Ovary (tissue), 7 donors: ENCODE measurements at regions not wholly inside any gene's neighbourhood (a gene's known extent, or its start where the extent isn't known, plus 50 kb on each side); places are given as distances from the start of the nearest gene placed in this dataset.
"Not testable (repeated sequence)": the region's sequence is repeated elsewhere in the genome, so short reads cannot be mapped to it uniquely, and the experiment has no call there.

Experiments
- DNase-seq, 5 donors: peaks; one replicate each; pipeline ENCODE4 v3.0.0-alpha.2; 2019 to 2020
- H3K27ac ChIP-seq, 2 donors: fragments of 200-600 bp; one replicate each; pipeline versions ENCODE4 v1.5.1 to v1.8.0; 2019 to 2022
- H3K27me3 ChIP-seq: fragments of 200-600 bp; one replicate; pipeline ENCODE4 v1.8.0; 2022
- H3K36me3 ChIP-seq: fragments of 200-600 bp; sonication (generic); one replicate; pipeline ENCODE4 v1.5.1; 2019
- H3K4me1 ChIP-seq: one replicate; pipeline ENCODE4 v1.8.1; 2013; ENCODE audit warnings: mild to moderate bottlenecking, moderate library complexity; ENCODE audit not compliant: insufficient read depth
- H3K4me3 ChIP-seq: fragments of 200-600 bp; sonication (generic); one replicate; pipeline ENCODE4 v1.5.1; 2017
- H3K9me3 ChIP-seq, 2 donors: fragments of 200-600 bp in 1 of 2; sonication (generic) in 1 of 2; one replicate each; pipeline versions ENCODE4 v1.5.1 to v1.8.1; 2013 to 2019; ENCODE audit warnings: mild to moderate bottlenecking in 1 of 2, moderate library complexity in 1 of 2
- CTCF ChIP-seq, 3 donors: fragments of 450-650 bp in 2 of 3; fragments of 200-600 bp in 1 of 3; IDR thresholded peaks; one replicate each; pipeline versions ENCODE4 v1.5.1 to v1.8.0; 2016 to 2022; ENCODE audit warnings: antibody characterized with exemption in 3 of 3, mild to moderate bottlenecking in 1 of 3
- EP300 ChIP-seq: sonication (generic); formaldehyde crosslinking; IDR thresholded peaks from one replicate; pipeline ENCODE4 v1.6.1; 2017; ENCODE audit warnings: antibody characterized with exemption
- POLR2A ChIP-seq: fragments of 450-650 bp; IDR thresholded peaks from one replicate; pipeline ENCODE4 v1.6.1; 2017; ENCODE audit warnings: antibody characterized with exemption, mild to moderate bottlenecking, moderate library complexity
- WGBS, 3 donors: extraction: QIAGEN DNeasy Blood & Tissue Kit in 1 of 3; methylation state at CpG; one replicate each; pipeline versions ENCODE4 v1.1.5 to v1.1.7; 2013 to 2017; 5-methylcytosine and 5-hydroxymethylcytosine counted together
- intact Hi-C, 4 donors: fragments of 100-400 bp; cut with DNase I; formaldehyde crosslinking; loops; one replicate each; pipeline versions ENCODE4 v1.11.0 to v1.15.1; 2022 to 2023
- donor health status: DM: no; HTN: no; CAD: no; lungs with moderate emphysema.
- donor health status: DM: no; HTN: no; CAD: no.
- donor health status: Bipolar disorder and iron deficiency.
- donor health status: DM: no; HTN: no; CAD: no.
- donor health status: DM: yes; HTN: yes; CAD: no.

- Histone ChIP-seq H3K27me3 (no peaks in the 10 kb centered on the region), H3K9me3 (no peaks in the 10 kb centered on the region), H3K27ac (no peak overlapping the region), H3K36me3 (no peaks in the 10 kb centered on the region), H3K4me1 (no peaks in the 10 kb centered on the region), H3K4me3 (no peak overlapping the region)
- TF ChIP-seq EP300 (no peak), POLR2A (no peak), CTCF (IDR thresholded peaks at IDR 0.05) (no peak)
- 50 to 58% (median 54%) methylated on average over 3 of the region's 3 CpGs for WGBS, 3 donors
- DNase-seq: no peak
- intact Hi-C loops: no loop called here
Measured at GRCh38 chr4:169840554-169840953, 82.8 kb upstream of the HPF1 start.

DNA sequence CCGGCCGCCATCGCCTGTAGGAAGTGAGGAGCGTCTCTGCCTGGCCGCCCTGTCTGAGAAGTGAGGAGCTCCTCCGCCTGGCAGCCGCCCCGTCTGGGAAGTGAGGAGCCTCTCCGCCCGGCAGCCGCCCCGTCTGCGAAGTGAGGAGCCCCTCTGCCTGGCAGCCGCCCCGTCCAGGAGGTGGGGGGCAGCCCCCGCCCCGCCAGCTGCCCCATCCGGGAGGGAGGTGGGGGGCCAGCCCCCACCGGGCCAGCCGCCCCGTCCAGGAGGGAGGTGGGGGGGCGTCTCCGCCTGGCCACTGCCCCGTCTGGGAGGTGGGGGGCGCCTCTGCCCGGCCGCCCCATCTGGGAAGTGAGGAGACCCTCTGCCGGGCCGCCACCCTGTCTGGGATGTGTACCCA, 70.6 kb upstream of the HPF1 start:
- H3K9me3 ChIP-seq, H3K27me3 ChIP-seq, intact Hi-C loops, H3K27ac ChIP-seq, H3K36me3 ChIP-seq, DNase-seq, H3K4me1 ChIP-seq, H3K4me3 ChIP-seq: not testable (repeated sequence)
- 94% methylated on average over 29 of the region's 29 CpGs for WGBS, 3 donors

GRCh38 chr4:169826634-169827187, 69.0 kb upstream of the HPF1 start:
- WGBS, 3 donors: 55 to 65% (median 63%) methylated on average over 6 of the region's 6 CpGs
- no peak overlapping the region for H3K27ac ChIP-seq
- no peak for DNase-seq
- H3K27me3 ChIP-seq: no peaks in the 10 kb centered on the region
- no peaks in the 10 kb centered on the region for H3K9me3 ChIP-seq
- intact Hi-C loops: no loop called here
- TF ChIP-seq POLR2A: no peak
- no peak for TF ChIP-seq CTCF (IDR thresholded peaks at IDR 0.05)
- TF ChIP-seq EP300: no peak
- H3K4me3 ChIP-seq: no peak overlapping the region
- no peaks in the 10 kb centered on the region for H3K4me1 ChIP-seq
- no peaks in the 10 kb centered on the region for H3K36me3 ChIP-seq

DNA sequence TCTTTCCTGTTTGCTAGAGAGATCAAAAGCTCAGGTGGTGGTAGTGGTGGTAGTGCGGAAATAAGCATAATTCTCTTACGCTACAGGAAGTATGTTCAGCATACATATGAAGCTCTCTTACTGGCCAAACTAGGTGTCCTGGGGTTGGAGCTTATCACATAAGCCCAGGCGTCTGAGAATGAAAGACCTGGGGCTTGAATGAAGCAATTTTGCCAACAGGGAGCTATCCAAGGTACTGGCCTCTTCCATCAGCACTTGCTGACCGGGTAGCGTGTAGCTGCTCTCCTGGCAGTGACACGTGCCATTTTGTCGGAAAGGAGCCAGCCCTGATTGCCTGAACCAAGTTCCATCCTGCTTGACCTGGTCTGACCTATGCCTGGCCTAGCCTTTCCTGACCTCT, 65.9 kb upstream of the HPF1 start:
- intact Hi-C loops: no loop called here
- no peak for DNase-seq
- Histone ChIP-seq H3K4me1 (no peaks in the 10 kb centered on the region), H3K9me3 (no peaks in the 10 kb centered on the region), H3K27ac (no peak overlapping the region), H3K36me3 (no peaks in the 10 kb centered on the region), H3K27me3 (no peaks in the 10 kb centered on the region), H3K4me3 (no peak overlapping the region)
- TF ChIP-seq POLR2A (no peak), EP300 (no peak), CTCF (IDR thresholded peaks at IDR 0.05) (no peak)
- 21 to 24% (median 21%) methylated on average over 7 of the region's 7 CpGs for WGBS, 3 donors

- no peak overlapping the region for H3K4me3 ChIP-seq
- DNase-seq: no peak
- intact Hi-C loops: no loop called here
- H3K36me3 ChIP-seq: no peaks in the 10 kb centered on the region
- H3K4me1 ChIP-seq: no peaks in the 10 kb centered on the region
- TF ChIP-seq EP300: no peak
- no peak for TF ChIP-seq CTCF (IDR thresholded peaks at IDR 0.05)
- TF ChIP-seq POLR2A: no peak
- H3K9me3 ChIP-seq: no peaks in the 10 kb centered on the region
- no peaks in the 10 kb centered on the region for H3K27me3 ChIP-seq
- no peak overlapping the region for H3K27ac ChIP-seq
Measured at GRCh38 chr4:169821402-169821801, 63.7 kb upstream of the HPF1 start.
